GM13976 (cell line): ENCODE measurements at regions not wholly inside any gene's neighbourhood (a gene's known extent, or its start where the extent isn't known, plus 50 kb on each side); places are given as distances from the start of the nearest gene placed in this dataset.

Experiments used
- DNase-seq: peaks from one replicate; pipeline ENCODE4 v3.0.0; 2012; ENCODE audit warnings: low spot score
- in situ Hi-C: fragments of 300-500 bp; cut with MboI; formaldehyde crosslinking; loops from one replicate; pipeline ENCODE4 v1.12.0; 2022; ENCODE audit warnings: low sequenced_read_pairs, mixed read lengths, inconsistent platforms; ENCODE audit not compliant: unreplicated experiment
- TF ChIP-seq, protein P1 (sequence below): IDR thresholded peaks from 2 replicates; pipeline ENCODE4 v1.5.1; 2012; ENCODE audit warnings: borderline replicate concordance, mild to moderate bottlenecking; ENCODE audit not compliant: insufficient read depth; ENCODE audit errors: extremely low read depth, missing control alignments, control extremely low read depth

DNA sequence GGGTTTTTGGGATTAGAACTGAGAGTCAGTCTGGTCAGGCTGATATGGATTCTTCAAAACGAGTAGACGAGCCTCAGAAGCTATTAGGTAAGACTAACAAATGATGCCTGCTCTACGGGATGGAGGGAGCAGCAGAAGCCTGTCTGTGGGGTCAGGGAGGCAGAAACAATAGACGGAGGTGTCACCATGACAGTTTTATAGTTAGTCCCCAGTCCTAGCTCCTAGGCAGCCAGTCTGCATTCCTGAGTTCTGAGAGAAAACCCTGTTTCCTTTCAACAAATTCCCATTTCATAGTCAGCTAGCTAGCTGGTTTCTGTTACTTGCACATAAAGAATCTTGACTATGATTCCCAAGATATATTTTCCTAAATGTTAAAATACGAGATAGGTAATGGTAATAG is 542.1 kb downstream of the PID1 start:
- DNase-seq = no peak
- TF ChIP-seq, protein P1, sequence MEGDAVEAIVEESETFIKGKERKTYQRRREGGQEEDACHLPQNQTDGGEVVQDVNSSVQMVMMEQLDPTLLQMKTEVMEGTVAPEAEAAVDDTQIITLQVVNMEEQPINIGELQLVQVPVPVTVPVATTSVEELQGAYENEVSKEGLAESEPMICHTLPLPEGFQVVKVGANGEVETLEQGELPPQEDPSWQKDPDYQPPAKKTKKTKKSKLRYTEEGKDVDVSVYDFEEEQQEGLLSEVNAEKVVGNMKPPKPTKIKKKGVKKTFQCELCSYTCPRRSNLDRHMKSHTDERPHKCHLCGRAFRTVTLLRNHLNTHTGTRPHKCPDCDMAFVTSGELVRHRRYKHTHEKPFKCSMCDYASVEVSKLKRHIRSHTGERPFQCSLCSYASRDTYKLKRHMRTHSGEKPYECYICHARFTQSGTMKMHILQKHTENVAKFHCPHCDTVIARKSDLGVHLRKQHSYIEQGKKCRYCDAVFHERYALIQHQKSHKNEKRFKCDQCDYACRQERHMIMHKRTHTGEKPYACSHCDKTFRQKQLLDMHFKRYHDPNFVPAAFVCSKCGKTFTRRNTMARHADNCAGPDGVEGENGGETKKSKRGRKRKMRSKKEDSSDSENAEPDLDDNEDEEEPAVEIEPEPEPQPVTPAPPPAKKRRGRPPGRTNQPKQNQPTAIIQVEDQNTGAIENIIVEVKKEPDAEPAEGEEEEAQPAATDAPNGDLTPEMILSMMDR = no peak
- in situ Hi-C loops = no loop called here

DNA sequence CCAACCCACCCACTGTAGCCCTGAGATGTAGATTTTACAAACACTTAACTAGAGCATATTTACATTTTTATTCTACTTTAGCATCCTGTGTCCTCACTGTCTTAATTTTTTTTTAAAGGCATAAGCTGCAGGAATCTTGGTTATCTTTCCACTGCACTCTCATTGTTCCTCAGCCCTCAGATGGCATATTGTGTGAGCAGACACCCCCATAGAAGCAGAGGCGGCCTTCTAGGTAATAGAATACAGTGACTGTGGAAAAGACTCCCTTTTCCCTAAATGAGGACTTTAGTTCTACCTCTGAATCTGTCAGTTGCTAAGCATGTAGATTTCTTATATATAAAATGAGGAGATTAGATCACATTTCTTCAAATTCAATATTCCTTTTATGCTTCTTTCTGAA is 543.5 kb upstream of the SPHKAP start:
- in situ Hi-C loops = no loop called here
- DNase-seq = no peak

DNA sequence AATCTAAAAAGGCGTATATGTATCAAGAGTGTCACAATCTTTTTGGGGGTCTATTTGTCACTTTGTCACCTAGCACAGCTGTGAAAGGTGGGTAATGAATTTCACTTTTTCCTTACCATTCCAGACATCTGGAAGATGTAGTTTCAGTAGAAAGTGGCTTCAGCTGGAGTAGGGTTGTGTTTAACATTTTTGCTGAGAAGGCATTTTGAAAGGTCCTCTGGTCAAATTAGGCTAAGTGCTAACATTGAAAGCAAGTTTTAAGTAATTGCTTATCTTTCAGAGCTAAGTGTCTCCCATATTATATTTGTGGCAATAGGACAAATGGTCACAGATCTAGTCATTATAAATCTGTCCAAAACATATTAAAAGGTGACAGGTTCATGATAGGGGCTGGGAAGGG is 542.1 kb upstream of the SPHKAP start:
- TF ChIP-seq, protein P1 = no peak
- in situ Hi-C loops = no loop called here
- DNase-seq = no peak

More for the DNA sequence above, 543.5 kb upstream of the SPHKAP start:
- TF ChIP-seq, protein P1 = no peak

GRCh38 chr2:228722311-228722710 is 540.8 kb upstream of the SPHKAP start:
- in situ Hi-C loops = no loop called here
- TF ChIP-seq, protein P1 = no peak
- DNase-seq = no peak

GRCh38 chr2:228720895-228721294 is 539.4 kb upstream of the SPHKAP start:
- in situ Hi-C loops = no loop called here
- DNase-seq = no peak
- TF ChIP-seq, protein P1 = no peak

DNA sequence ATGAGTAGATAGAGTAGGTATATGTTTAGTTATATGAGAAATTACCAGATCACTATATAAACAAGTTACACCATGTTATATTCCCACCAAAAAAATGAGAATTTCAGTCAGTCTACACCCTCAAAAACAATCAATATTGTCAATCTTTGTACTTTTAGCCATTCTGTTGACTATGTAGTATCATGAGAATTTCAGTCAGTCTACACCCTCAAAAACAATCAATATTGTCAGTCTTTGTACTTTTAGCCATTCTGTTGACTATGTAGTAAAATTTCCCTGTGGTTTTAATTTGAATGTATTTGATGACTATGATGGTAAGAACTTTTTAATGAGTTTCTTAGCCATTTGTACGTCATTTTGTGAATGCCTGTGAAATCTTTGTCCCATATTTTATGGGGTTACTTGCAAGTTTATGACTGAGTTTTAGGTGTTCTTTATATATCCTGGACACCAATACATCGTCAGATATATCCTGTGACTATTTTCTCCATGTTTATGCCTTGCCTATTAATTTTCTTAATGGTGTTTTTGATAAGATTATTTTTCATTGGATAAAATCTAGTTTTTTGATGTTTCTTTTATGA is 528.4 kb upstream of the SPHKAP start:
- no peak for DNase-seq
- in situ Hi-C loops = no loop called here
- TF ChIP-seq, protein P1 = no peak

DNA sequence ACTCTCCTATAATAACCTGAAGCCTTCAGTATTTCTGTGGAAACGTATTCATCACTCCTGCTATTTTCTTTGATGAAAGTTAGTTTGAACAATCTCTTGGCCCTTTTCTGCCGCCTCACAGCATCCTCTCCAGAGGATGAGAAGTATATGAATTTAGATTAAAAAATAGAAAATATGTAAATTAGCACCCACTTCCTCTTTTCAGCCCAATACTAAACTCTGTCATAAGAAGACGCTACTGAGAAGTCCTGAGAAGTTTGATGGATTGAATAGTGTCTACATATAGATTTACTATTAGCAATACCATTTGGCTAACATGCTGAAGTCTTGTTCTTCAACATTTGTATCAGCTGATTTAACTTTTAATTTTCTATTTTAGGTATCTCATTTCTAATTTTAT is 526.4 kb upstream of the SPHKAP start:
- in situ Hi-C loops = no loop called here

More for the DNA sequence above, 526.4 kb upstream of the SPHKAP start:
- DNase-seq = no peak
- TF ChIP-seq, protein P1 = no peak
